OCI-LY7 (cell line): ENCODE measurements at regions not wholly inside any gene's neighbourhood (a gene's known extent, or its start where the extent isn't known, plus 50 kb on each side); places are given as distances from the start of the nearest gene placed in this dataset.

Source experiments
- BruUV-seq: library from RNA; stranded (reverse); fragments of 400-500 nt; replicated peaks from 2 replicates; lab custom pipeline; 2021; lab: Mats Ljungman, UMichigan
- CTCF ChIA-PET: fragments of 300-600 bp; sonication (Branson Sonifier 250); formaldehyde crosslinking; loops from one replicate; lab custom pipeline; 2022; ENCODE audit warnings: antibody characterized with exemption; ENCODE audit not compliant: unreplicated experiment; lab: Charles Lee
- POLR2A ChIA-PET: fragments of 300-600 bp; sonication (Branson Sonifier 250); formaldehyde crosslinking; loops from one replicate; lab custom pipeline; 2022; ENCODE audit warnings: antibody characterized with exemption; lab: Charles Lee
- DNase-seq: peaks from one replicate; pipeline ENCODE4 v3.0.0-alpha.2; 2015; ENCODE audit warnings: low spot score
- H2AFZ ChIP-seq: fragments of 200-600 bp; sonication (generic), shearing (Covaris generic); 2 replicates; pipeline ENCODE4 v1.6.1; 2014; ENCODE audit warnings: mild to moderate bottlenecking, antibody characterized with exemption, low read length, moderate library complexity
- H3K27ac ChIP-seq: fragments of 200-600 bp; sonication (generic); 2 replicates; pipeline ENCODE4 v1.5.1; 2014; ENCODE audit warnings: mixed run types, low read depth, mild to moderate bottlenecking, moderate library complexity, low read length, inconsistent platforms; ENCODE audit not compliant: poor library complexity, severe bottlenecking
- H3K36me3 ChIP-seq: fragments of 200-600 bp; sonication (generic); 2 replicates; pipeline ENCODE4 v1.6.1; 2014; ENCODE audit warnings: mild to moderate bottlenecking, antibody characterized with exemption, low read length, moderate library complexity, mixed read lengths; ENCODE audit not compliant: insufficient read depth
- H3K4me1 ChIP-seq: fragments of 200-600 bp; sonication (generic); 2 replicates; pipeline ENCODE4 v1.5.1; 2014; ENCODE audit warnings: mild to moderate bottlenecking, low read length; ENCODE audit not compliant: insufficient read depth, poor library complexity, severe bottlenecking
- H3K4me2 ChIP-seq: fragments of 200-600 bp; sonication (generic); 2 replicates; pipeline ENCODE4 v1.6.1; 2014; ENCODE audit warnings: mild to moderate bottlenecking, low read length
- H3K4me3 ChIP-seq: fragments of 200-600 bp; sonication (generic); 2 replicates; pipeline ENCODE4 v1.5.1; 2014; ENCODE audit warnings: mild to moderate bottlenecking, low read depth, low read length; ENCODE audit not compliant: poor library complexity, severe bottlenecking
- H3K79me2 ChIP-seq: fragments of 200-600 bp; sonication (generic); 2 replicates; pipeline ENCODE4 v1.6.1; 2016; ENCODE audit warnings: low read depth, mild to moderate bottlenecking, low read length, moderate library complexity, mixed read lengths; ENCODE audit not compliant: insufficient read depth
- H3K9me2 ChIP-seq: fragments of 200-600 bp; sonication (generic); 2 replicates; pipeline ENCODE4 v1.6.1; 2016; ENCODE audit warnings: mild to moderate bottlenecking, low read length, mixed read lengths; ENCODE audit not compliant: insufficient read depth
- H3K9me3 ChIP-seq: fragments of 200-600 bp; sonication (generic); 2 replicates; pipeline ENCODE4 v1.6.1; 2014; ENCODE audit warnings: mild to moderate bottlenecking, mixed run types, low read length, mixed read lengths
- H4K20me1 ChIP-seq: fragments of 200-600 bp; sonication (generic); 2 replicates; pipeline ENCODE4 v1.6.1; 2014; ENCODE audit warnings: mild to moderate bottlenecking, antibody characterized with exemption, low read length, moderate library complexity, mixed read lengths; ENCODE audit not compliant: insufficient read depth
- EZH2phosphoT487 ChIP-seq: fragments of 200-600 bp; sonication (generic); IDR thresholded peaks from 2 replicates; pipeline ENCODE4 v1.6.1; 2018; ENCODE audit warnings: low read depth, borderline replicate concordance, mild to moderate bottlenecking, mixed run types, antibody characterized with exemption, low read length, moderate library complexity, mixed read lengths
- intact Hi-C: fragments of 100-400 bp; cut with micrococcal nuclease; formaldehyde crosslinking; loops from one replicate; pipeline ENCODE4 v1.10.0; 2022; ENCODE audit not compliant: unreplicated experiment
- TF ChIP-seq, protein P1 (sequence below): fragments of 200-600 bp; sonication (generic); conservative IDR thresholded peaks from 2 replicates; pipeline ENCODE4 v1.5.1; 2014; ENCODE audit warnings: mild to moderate bottlenecking, antibody characterized with exemption, low read length, moderate library complexity, mixed read lengths

- CTCF ChIA-PET = no interaction called here
- H3K4me2 ChIP-seq = no peak overlapping the region
- BruUV-seq = no TSS peak
- no peak overlapping the region for H2AFZ ChIP-seq
- H3K27ac ChIP-seq = no peak overlapping the region
- no peaks in the 10 kb centered on the region for H3K9me2 ChIP-seq
- intact Hi-C loops = no loop called here
- H3K79me2 ChIP-seq = no peaks in the 10 kb centered on the region
- no peak for TF ChIP-seq EZH2phosphoT487
- TF ChIP-seq, protein P1, sequence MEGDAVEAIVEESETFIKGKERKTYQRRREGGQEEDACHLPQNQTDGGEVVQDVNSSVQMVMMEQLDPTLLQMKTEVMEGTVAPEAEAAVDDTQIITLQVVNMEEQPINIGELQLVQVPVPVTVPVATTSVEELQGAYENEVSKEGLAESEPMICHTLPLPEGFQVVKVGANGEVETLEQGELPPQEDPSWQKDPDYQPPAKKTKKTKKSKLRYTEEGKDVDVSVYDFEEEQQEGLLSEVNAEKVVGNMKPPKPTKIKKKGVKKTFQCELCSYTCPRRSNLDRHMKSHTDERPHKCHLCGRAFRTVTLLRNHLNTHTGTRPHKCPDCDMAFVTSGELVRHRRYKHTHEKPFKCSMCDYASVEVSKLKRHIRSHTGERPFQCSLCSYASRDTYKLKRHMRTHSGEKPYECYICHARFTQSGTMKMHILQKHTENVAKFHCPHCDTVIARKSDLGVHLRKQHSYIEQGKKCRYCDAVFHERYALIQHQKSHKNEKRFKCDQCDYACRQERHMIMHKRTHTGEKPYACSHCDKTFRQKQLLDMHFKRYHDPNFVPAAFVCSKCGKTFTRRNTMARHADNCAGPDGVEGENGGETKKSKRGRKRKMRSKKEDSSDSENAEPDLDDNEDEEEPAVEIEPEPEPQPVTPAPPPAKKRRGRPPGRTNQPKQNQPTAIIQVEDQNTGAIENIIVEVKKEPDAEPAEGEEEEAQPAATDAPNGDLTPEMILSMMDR = no peak
- H3K9me3 ChIP-seq = no peaks in the 10 kb centered on the region
- no peaks in the 10 kb centered on the region for H3K4me1 ChIP-seq
- H4K20me1 ChIP-seq = no peaks in the 10 kb centered on the region
- H3K4me3 ChIP-seq = no peak overlapping the region
- POLR2A ChIA-PET = no interaction called here
- DNase-seq = no peak
- H3K36me3 ChIP-seq = no peaks in the 10 kb centered on the region
Observed at GRCh38 chr2:173468266-173468793, 113.7 kb downstream of the CDCA7 start.

DNA sequence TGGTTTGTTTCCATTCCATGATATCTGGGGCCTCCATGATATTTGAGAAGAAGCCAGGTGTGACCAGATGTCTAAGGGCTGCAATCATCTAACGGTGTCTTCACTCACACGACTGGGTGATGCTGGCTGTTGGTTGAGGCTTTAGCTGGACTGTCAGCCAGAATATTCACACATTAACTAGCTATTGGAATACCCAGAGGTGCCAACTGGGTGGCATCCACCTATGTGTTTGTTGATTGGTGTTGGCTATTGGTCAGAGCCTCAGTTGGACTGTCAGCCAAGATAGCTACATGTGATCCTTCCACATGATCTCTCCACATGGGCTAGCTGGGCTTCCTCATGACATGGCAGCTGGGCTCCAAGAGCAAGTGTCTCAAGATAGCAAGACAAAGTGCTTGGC is 117.4 kb downstream of the CDCA7 start:
- Histone ChIP-seq H3K4me2 (no peak overlapping the region), H3K9me2 (no peaks in the 10 kb centered on the region), H3K4me3 (no peak overlapping the region), H3K36me3 (no peaks in the 10 kb centered on the region), H3K27ac (no peak overlapping the region), H2AFZ (no peak overlapping the region), H3K9me3 (no peaks in the 10 kb centered on the region), H3K4me1 (no peaks in the 10 kb centered on the region), H4K20me1 (no peaks in the 10 kb centered on the region), H3K79me2 (no peaks in the 10 kb centered on the region)
- BruUV-seq = no TSS peak
- intact Hi-C loops = no loop called here
- ChIA-PET CTCF (no interaction called here), POLR2A (interaction anchor here (1.0 kb wide), 1 partner anchor 11 kb away, joined by 9 read pairs; no protein-coding TSS in a partner anchor)
- DNase-seq = no peak
- TF ChIP-seq, protein P1 = no peak
- TF ChIP-seq EZH2phosphoT487 = no peak

GRCh38 chr2:173483137-173483536 is 128.5 kb downstream of the CDCA7 start:
- Histone ChIP-seq H3K4me1 (no peaks in the 10 kb centered on the region), H4K20me1 (no peaks in the 10 kb centered on the region), H3K4me2 (no peak overlapping the region), H3K27ac (no peak overlapping the region), H3K9me2 (no peaks in the 10 kb centered on the region), H3K4me3 (no peak overlapping the region), H3K9me3 (no peaks in the 10 kb centered on the region), H3K79me2 (no peaks in the 10 kb centered on the region), H2AFZ (no peak overlapping the region; the same call in 1 of the 2 replicates), H3K36me3 (no peaks in the 10 kb centered on the region)
- DNase-seq = no peak
- TF ChIP-seq, protein P1 = no peak
- no peak for TF ChIP-seq EZH2phosphoT487
- POLR2A ChIA-PET = no interaction called here
- CTCF ChIA-PET = no interaction called here
- intact Hi-C loops = no loop called here
- no TSS peak for BruUV-seq
